HL-60 (cell line): ENCODE measurements at regions not wholly inside any gene's neighbourhood (a gene's known extent, or its start where the extent isn't known, plus 50 kb on each side); places are given as distances from the start of the nearest gene placed in this dataset.

ENCODE experiments used
- DNase-seq, 2 experiments: peaks; one replicate each; pipeline ENCODE4 v3.0.0-alpha.2; 2010 to 2020; ENCODE audit warnings: low read depth in 1 of 2, low spot score in 1 of 2
- H3K27ac ChIP-seq: fragments of 250-450 bp; sonication (Bioruptor Pico); replicated peaks from 2 replicates; pipeline ENCODE4 v1.5.1; 2020; ENCODE audit warnings: mild to moderate bottlenecking, moderate library complexity
- H3K27me3 ChIP-seq: fragments of 250-450 bp; sonication (Bioruptor Pico); 2 replicates; pipeline ENCODE4 v1.5.1; 2021; ENCODE audit warnings: mild to moderate bottlenecking, moderate library complexity; ENCODE audit not compliant: insufficient read depth, poor library complexity, severe bottlenecking
- H3K4me3 ChIP-seq: replicated peaks from 2 replicates; pipeline ENCODE4 v1.5.1; 2011; ENCODE audit warnings: mild to moderate bottlenecking, control low read depth, low read length; ENCODE audit not compliant: insufficient read depth
- GABPA ChIP-seq: IDR thresholded peaks from 2 replicates; pipeline ENCODE4 v1.6.1; 2012; ENCODE audit warnings: low read depth
- POLR2AphosphoS5 ChIP-seq: IDR thresholded peaks from 2 replicates; pipeline ENCODE4 v1.6.1; 2012; ENCODE audit warnings: low read depth
- SPI1 ChIP-seq: IDR thresholded peaks from 2 replicates; pipeline ENCODE4 v1.6.1; 2012; ENCODE audit warnings: low read depth, mild to moderate bottlenecking, borderline replicate concordance
- TF ChIP-seq, protein P1 (sequence below): IDR thresholded peaks from 2 replicates; pipeline ENCODE4 v1.6.1; 2012; ENCODE audit warnings: low read depth; ENCODE audit not compliant: insufficient replicate concordance
- TF ChIP-seq, protein P2 (sequence below): IDR thresholded peaks from one replicate; pipeline ENCODE4 v1.5.1; 2011; ENCODE audit warnings: low read length, control low read depth, inconsistent platforms; ENCODE audit not compliant: insufficient read depth

DNA sequence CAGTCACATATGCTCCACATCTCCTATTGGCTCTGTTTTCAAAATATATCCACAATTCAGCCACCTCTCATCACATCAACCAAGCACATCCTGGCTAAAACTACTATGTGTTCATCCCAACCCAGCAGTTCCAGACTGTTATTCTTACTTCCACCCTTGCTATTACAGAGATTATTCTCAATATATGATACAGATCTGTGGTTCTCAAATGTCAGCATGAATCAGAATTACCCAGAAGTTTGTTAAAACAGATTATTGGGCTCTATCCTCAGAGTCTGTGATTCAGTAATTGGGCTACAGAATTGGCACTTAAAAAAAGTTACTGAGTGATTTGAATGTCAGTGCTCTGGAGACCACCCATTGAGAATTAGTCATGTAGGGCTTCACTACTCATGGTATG is 78.8 kb upstream of the IZUMO3 start:
- no peak for TF ChIP-seq GABPA
- no peak for TF ChIP-seq POLR2AphosphoS5
- TF ChIP-seq, protein P1, sequence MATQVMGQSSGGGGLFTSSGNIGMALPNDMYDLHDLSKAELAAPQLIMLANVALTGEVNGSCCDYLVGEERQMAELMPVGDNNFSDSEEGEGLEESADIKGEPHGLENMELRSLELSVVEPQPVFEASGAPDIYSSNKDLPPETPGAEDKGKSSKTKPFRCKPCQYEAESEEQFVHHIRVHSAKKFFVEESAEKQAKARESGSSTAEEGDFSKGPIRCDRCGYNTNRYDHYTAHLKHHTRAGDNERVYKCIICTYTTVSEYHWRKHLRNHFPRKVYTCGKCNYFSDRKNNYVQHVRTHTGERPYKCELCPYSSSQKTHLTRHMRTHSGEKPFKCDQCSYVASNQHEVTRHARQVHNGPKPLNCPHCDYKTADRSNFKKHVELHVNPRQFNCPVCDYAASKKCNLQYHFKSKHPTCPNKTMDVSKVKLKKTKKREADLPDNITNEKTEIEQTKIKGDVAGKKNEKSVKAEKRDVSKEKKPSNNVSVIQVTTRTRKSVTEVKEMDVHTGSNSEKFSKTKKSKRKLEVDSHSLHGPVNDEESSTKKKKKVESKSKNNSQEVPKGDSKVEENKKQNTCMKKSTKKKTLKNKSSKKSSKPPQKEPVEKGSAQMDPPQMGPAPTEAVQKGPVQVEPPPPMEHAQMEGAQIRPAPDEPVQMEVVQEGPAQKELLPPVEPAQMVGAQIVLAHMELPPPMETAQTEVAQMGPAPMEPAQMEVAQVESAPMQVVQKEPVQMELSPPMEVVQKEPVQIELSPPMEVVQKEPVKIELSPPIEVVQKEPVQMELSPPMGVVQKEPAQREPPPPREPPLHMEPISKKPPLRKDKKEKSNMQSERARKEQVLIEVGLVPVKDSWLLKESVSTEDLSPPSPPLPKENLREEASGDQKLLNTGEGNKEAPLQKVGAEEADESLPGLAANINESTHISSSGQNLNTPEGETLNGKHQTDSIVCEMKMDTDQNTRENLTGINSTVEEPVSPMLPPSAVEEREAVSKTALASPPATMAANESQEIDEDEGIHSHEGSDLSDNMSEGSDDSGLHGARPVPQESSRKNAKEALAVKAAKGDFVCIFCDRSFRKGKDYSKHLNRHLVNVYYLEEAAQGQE, result no peak
- TF ChIP-seq, protein P2, sequence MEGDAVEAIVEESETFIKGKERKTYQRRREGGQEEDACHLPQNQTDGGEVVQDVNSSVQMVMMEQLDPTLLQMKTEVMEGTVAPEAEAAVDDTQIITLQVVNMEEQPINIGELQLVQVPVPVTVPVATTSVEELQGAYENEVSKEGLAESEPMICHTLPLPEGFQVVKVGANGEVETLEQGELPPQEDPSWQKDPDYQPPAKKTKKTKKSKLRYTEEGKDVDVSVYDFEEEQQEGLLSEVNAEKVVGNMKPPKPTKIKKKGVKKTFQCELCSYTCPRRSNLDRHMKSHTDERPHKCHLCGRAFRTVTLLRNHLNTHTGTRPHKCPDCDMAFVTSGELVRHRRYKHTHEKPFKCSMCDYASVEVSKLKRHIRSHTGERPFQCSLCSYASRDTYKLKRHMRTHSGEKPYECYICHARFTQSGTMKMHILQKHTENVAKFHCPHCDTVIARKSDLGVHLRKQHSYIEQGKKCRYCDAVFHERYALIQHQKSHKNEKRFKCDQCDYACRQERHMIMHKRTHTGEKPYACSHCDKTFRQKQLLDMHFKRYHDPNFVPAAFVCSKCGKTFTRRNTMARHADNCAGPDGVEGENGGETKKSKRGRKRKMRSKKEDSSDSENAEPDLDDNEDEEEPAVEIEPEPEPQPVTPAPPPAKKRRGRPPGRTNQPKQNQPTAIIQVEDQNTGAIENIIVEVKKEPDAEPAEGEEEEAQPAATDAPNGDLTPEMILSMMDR, result no peak
- no peak for TF ChIP-seq SPI1
- no peak for DNase-seq
- Histone ChIP-seq H3K27me3 (no peaks in the 10 kb centered on the region), H3K27ac (no peak overlapping the region), H3K4me3 (no peak overlapping the region)

DNA sequence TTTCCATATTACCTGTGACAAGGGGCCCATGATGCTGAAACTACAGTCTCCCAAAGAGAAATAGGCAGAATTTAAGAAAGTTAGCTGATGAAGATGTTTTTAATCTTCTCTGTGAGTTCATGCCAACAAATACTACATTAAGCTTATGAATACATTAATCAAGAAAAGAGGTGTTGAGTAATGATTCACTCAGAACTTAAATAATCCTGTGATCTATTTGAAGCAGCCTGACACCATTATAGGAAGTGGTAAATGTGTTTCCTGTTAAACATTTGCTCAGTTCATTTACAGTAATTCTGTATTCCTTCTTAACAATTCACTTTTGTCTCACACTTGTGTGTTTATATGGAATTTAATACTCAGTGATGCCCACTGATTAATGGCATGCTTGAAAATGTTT is 75.0 kb upstream of the IZUMO3 start:
- H3K27me3 ChIP-seq, result no peaks in the 10 kb centered on the region
- no peak overlapping the region for H3K27ac ChIP-seq
- no peak overlapping the region for H3K4me3 ChIP-seq
- no peak for TF ChIP-seq SPI1
- no peak for TF ChIP-seq GABPA
- TF ChIP-seq, protein P2, result no peak
- TF ChIP-seq POLR2AphosphoS5, result no peak
- DNase-seq, result no peak

DNA sequence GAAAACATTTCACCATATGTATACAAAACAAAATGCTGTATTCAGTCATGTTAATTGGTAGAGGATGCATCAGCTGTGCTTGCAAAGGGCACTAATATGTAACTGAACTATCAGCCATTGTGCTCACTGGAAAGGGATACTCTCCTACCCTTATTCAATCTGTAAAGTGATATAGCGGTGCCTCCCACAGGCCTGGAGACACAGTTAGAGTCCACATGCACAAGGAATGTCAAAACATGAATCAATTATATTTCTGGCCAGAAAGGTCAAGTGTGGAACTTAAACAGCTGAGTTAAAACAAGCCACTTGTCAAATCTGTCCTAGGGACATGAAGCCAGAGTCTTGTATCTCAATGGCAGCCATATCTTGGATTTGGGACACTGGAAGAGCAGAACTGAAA is 71.2 kb upstream of the IZUMO3 start:
- H3K4me3 ChIP-seq, result no peak overlapping the region

DNA sequence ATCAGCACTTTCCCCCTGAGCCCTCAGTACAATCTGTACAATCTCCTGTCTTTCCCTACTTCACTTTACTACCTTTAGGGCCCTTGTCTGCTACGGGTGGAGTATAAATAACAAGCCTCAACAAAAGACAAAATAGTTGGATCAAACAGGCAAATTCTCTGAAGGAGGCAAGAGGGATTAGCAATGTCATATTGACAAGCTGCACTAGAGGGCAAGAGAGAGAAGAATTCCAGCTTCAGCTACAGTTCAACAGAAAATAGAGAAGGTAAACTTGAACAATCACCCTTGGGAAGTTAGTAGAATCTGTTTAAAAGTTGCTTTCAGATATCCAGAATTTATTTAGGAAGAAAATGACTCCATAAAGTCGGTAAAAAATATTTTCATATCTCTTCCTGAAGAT is 68.4 kb upstream of the IZUMO3 start:
- Histone ChIP-seq H3K27me3 (no peaks in the 10 kb centered on the region), H3K27ac (no peak overlapping the region), H3K4me3 (no peak overlapping the region)
- TF ChIP-seq, protein P1, result no peak
- no peak for DNase-seq

More for the DNA sequence above, 71.2 kb upstream of the IZUMO3 start:
- H3K27ac ChIP-seq, result no peak overlapping the region
- TF ChIP-seq POLR2AphosphoS5, result no peak
- TF ChIP-seq SPI1, result no peak
- TF ChIP-seq, protein P2, result no peak
- DNase-seq, result no peak
- H3K27me3 ChIP-seq, result no peaks in the 10 kb centered on the region
